ENCODE measurements at regions not wholly inside any gene's neighbourhood (a gene's known extent, or its start where the extent isn't known, plus 50 kb on each side); places are given as distances from the start of the nearest gene placed in this dataset.

DNA sequence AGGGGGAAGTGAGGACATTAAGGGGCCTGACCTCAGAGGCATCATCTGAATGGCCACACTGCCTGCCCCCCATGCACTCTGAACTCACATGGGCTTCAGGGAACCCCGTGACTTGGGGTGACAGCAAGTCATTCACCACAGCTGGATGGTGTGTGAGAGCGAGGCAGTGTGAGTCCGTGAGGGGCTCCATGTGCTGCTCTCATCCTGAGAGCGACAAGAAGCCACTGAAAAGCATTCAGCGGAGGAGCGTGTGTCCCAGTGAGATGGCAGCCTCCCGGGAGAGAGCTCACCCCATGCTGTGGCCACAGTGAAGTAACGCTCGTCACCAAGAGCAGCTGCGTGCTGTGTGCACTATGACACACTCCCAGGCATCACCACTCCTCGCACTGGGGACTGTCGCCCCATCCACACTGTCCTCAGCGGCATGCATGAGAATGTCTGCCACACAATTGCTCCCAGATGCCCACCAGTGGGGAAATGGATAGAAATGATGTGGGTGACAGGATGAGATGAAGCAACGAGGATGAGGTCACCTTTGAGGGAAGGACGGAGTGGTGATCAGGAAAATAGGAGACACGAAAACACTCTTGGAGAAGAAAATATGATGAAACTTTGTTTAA is 213.0 kb upstream of the RAB6C start:
- DNase-seq (ENCODE audit: low spot score), result no peak

DNA sequence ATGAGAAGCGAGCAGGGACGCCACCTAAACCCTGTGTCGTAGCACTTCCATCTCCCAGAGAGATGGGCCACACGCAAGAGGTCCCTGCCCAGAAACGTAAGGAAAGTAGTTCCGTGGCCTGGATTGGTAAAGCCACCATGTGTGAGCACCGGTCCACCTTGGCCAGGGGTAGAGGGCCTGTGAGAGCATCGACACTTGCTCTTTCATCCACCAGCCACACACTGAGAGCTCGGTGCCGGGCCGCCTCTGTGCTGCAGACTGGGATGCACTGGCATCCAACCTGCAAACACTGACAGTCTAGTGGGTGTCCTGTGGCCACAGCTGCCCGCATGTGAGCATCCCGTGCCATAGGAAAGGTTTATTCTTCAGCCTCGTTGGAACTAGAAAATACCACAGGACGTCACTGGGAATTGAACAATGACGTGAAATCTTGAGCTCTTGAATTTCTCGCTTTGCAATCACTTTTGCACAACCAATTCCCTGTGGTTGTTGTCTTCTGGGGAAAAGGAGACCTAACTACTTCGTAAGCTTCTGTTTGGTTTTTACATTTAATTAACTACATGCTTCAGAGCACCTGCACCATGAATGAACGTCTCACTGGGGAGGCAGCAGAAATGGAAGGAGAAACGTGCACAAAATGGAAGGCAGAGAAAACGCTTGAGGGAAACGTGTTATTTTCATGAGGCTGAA is 212.0 kb upstream of the RAB6C start:
- no peak for DNase-seq (ENCODE audit: low spot score)

DNA sequence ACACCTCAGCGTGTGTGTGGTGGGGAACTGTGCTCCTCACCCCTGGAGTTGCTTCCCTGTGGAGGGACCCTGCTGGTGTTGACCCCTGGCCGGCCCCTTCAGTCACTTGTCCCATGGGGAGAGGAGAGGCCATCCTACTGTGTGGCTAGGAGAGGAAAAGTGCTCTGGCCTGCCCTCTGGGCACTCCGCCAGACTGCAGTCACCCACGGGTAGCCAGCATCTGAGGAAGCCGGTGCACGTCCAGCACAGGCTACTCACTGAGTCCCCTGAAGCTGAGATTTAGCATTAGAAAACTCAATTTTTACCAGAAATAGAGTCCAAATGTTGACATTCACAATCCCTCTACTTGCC is 211.5 kb upstream of the RAB6C start:
- DNase-seq (ENCODE audit: low spot score), result no peak

DNA sequence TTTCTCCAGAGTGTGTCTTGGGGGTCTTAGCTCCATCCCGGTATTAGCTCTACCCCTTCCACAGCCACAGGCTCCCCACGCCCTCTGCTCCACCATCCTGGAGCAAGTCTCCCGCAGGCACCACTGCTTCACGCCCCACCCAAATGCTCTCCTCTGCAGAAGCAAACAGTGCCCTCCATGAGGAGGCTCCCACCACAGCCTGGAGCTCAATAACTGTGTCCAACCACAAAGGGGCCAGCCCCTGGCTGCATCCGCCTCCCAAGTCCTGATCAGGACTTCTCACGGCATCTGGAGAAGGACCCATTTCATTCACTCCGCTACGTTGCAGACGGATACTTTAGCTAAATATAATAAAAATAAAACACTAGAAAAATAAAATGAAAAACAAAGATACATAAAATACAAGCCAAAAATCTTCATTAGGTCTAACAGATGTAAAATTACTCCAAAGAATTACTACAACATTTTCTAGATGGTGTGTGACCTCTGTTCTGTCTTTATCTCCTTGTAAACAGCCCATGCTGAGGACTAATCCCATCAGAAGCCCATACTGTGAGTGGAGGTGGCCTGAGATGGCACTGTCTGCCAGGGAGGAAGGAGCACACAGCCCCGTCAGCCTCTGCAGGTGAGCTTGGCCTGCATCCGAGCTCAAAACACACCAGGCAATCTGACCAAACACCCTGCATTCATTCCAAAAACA is 210.8 kb upstream of the RAB6C start:
- no peak for DNase-seq (ENCODE audit: low spot score)

DNA sequence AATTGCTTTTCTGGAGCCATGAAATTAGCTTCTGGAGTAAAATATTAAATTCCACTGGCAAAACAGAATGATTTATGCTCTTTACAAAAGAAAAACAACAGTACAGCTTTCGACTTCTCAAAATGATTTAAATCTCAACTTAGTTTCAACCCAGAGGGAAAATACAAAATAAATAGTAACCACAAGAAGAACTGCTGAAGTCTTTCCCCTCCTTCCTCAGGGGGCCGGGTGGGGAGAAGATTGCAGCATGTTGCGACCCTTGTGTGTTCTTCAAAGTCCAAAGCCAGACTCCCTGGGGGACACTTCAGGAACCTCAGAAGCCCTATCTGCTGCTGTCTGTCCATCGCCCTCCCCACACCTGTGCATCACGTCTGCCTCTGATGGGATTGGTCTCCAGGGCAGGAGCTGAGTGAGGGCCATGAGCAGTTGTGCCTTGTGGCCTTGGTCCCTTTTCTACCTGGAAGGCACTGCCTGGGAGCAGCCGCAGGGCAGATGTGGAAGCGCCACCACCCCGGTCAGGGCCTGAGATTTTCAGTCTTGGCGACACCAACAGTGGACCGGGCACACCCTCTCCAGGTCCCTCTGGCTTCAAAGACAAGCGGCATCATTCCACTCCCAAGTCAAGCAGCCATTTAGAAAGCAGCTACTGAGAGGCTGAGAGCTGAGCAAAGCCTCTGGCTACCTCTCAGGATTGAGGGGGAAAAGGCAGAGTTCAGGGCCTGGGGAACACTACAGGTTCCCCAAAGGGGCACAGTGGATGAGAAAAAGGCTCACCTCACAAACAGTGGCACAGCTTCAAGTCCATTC is 210.1 kb upstream of the RAB6C start:
- no peak for DNase-seq (ENCODE audit: low spot score)

DNA sequence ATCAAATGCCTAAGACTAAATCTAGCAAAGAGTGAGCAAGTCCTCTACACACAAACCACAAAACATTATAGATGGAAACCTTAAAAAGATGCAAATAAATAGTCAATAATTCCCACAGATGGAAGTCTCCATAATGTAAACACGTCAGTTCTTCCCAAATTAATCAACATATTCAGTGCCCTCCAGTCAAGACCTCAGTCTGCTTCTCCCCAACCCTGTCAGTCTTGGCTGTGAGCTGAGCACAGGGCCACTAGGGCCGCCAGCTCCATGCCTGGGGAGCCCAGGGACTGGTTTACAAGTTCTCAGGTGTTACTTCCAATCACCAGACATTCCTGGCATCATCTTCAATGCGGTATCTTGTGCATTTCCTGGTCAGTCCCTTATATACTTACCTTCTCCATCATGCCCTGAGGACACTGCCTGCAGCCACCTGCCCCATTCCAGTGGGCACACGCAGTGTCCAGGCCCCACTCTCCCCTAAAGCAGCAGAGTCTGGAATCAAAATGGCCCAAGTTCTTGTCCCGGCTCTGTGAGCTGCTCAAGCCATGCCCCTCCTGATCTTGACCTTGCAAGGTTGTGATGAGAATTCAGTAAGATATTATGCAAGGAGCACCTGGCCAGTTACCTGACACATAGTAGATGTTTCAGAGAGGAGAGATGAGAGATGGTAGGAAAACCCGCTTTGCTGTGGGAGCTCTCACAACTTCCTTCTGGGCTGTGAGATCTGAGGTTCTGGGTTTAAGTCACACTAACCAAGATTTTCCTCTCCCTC is 207.9 kb upstream of the RAB6C start:
- no peak for DNase-seq (ENCODE audit: low spot score)

DNA sequence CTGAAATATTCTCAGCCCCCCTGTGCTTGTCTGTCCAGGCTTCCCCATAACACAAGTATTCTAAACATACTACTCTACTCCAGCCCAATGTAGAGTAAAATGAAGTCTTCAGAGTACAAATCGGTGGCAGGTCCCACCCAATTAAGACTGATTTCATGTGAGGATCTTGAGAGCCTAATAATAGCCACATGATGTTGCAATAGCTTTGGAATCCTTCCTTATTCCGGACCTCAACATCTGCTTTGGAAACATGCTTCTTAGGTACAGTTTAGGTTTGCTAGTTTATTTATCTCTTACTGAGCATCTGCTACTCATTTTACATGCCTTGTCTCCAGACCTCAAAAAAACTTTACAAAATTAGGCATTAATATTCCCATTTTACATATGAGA is 207.3 kb upstream of the RAB6C start:
- no peak for DNase-seq (ENCODE audit: low spot score)

DNA sequence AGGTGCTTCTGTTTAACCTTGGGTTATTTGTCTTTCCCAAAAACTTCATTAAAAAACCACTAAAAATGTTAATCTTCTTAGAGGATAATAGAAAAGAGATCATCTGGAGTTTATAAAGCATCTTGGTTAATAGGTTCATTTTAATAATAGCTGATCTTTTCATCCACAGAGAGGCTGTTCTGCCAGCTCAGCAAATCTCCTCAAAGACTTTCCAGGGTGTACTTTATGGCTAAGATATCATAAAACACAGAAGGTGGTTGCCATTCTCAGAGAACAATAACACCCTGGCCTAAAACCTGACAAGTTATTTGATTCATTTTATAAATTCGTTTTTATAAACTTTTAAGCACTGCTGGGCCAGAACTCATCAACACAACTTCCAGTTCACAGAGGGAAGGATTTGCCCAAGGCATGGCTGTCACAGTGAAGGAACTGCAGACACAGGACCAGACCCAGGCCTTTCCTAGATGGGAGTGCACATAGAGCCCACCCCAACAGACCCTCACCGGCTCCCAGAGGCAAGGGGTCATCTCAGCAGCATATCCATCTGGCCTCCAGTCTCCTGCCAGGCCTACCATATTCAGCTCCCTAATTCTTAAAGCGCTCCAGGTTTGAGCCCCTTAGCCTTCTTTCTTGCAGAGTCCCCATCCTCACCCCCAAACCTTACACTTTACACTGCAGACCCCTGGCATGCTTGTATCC is 203.4 kb upstream of the RAB6C start:
- DNase-seq (ENCODE audit: low spot score), result no peak

DNA sequence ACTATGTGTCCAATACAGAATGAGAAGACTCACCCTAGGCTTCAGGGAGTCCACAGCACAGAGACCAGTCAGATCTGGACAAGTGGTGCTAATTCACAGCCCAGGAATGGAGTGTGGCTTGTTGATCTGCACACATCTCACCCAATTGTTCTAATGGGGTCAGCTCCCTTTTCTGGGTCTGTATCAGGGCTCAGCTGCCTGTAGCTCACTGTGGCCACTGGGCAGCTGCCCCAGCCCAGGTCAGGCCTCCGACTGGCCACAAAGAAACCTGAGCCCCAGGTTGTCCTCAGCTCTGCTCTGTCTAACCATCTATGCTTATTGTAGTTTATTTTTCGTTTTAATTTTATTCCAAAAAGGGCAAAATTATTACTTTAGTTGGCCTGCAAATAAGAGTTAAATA is 202.3 kb upstream of the RAB6C start:
- no peak for DNase-seq (ENCODE audit: low spot score)

DNA sequence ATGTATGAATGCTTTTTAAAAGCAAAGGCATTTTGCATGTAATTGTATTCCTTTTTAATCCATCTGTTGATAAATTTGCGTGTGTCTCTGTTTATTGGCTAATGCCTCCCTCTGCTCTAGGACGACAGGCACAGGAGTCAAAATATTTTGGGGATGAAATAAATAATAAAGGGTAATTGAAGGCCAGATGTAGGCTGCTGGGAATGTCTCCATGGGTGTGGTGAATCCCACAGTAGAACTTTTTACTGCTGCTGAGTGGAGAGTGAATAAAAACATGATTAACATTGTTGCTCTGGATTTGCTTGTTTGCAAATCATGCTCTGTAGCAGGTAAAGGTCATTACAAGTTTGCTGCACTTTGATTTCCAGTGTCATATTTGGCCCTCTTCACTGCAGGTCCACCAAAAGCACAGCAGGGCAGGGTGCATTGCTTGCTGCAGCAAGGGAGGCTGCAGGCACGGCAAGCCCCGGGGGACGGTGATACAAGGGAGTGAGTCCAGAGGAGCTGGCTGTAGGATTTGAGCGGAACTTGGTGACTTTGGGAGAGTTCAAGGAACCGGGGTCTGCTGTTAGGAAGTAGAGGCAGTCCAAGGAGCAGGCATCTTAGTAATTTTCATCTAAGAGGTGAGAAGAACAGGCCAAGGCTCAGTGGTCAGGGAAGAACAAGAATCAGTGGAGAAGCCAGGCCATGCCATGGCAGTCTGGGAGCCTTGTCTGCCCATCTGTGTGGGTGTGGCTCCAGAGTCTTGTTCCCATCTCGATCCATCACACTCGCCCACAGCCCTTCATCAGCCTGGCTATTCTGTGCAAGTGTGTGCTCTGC is 201.5 kb upstream of the RAB6C start:
- DNase-seq (ENCODE audit: low spot score), result no peak

DNA sequence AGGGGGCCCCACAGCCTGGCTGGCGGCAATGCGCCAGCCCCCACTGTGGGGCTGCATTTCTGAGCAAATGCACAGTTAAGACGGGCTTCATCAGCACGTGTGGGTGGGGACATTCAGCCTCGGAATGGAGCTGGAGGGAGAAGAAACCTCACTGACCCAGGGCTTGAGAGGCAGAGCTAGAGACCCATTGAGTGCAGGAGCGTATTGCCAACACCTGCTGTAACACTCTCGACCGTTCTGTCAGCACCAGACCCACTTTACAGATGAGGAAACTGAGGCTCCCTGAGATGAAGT is 200.9 kb upstream of the RAB6C start:
- DNase-seq (ENCODE audit: low spot score), result no peak

DNA sequence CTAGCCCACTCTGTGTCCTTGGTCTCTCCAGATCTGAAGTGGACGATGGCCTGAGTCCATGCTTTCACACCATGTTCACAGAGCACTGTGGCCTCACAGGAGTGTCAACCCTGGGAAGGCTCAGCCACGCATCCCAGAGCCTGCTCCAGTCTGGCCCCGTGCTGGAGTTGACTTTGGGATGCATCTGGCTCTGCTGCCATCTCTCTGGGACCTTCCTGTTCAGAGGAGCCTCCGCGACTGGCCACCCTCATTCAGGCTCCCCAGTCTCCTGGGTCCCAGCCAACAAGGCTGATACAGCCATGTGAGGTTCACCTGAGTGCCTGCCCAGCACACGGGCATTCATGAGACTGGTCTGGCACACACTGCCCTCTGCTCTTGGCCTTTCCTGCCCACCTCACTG is 199.7 kb upstream of the RAB6C start:
- no peak for DNase-seq (ENCODE audit: low spot score)

DNA sequence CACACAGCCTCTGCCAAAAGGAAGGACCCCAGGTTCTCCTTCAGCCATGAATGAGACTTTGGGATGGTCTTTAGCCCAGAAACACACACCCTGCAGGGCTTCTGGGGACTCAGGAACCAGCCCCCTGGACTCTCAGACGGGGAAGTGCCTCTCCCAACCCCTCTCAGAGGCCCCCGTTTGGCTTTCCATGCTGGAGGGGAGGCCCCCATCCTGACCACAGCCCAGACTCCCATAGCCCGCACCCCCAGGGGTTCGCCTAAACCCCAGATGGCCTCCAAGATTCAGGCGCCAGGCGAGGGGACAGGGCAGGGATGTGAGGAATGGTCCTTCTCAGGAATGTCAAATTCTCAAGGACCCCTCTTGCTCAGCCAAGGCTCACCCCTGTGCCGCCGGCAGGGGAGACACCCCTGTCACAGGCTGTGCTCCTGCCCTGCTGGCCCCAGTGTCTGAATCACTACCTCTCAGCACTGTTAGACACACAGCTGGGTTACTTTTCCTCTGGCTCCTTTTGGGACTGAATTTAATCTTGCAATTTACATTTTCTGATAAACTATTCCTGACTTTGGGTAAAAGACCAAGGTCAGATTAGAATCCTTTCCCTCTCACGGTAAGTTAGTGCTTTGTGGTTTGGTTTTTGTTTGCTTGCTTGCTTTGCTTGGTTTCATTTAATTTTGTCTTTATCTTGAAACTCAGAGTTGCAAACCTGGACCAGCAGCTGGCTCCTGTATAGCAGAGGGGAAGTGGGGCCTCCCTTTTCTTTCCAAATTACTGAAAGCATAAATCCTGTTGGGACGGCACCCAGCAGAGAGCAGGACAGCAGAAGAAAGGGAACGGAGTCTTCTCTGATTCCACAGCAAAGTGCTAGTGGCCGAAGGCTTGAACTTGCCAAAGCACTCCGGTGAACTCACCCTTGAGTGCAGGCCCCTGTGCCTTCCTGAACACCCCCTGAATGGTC is 198.9 kb upstream of the RAB6C start:
- DNase-seq (ENCODE audit: low spot score), result no peak

DNA sequence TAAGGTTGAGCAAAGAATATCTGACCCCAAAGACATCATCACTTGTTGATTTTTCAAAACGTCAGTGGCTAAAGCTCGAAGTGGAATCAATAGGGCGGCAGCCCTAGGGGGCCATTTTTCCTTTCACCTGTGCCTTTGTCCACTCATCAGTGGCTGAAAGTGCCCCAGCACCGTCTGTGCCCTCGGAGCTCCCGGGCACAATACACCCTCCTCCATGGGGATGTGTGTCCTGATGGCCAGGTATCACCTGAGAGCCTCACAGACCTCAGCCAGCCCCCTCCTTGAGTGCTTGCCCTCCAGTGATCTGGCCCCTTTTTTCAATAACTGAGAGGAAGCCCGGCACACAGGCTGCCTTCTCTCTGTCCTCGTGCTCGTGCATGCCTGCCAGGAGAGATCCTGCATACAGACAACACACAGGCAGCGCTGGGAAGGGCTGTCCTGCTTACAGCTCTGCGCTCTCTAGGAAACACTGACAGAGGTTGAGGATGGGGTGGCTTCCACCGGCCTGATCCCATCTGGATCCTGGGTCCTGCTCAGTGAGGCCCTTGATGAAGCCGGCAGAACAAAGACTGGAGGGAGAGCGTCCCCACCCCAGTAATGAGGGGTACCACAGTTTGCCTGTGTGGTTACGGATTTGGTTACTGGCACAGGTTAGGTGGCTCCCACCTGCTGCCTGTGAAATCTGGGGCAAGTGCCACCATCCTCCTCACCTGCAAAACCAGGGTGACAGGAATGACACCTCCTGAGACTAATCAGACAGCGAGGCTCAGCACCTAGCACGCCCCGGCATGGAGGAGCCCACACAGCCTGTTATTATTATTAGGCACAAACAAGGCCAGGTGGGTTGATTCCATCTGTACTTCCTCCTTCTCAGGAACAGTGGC is 197.5 kb upstream of the RAB6C start:
- no peak for DNase-seq (ENCODE audit: low spot score)

DNA sequence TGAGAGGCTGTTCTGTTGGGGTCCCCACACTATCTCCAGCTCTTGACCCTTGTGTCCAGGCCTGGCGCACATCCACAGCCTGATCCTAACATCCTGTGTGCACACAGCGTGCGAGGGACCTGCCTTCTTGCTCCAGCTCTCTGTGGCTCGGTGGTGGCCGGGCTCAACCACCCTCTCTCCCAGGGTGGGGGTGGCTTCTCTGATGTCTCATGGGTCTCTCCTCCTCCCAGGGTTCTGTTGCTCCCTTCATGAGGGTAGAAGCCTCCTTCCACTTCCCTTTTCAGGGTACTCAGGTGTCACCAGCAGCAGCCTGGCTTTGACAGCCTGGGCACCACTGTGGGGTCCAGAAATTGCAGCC is 196.9 kb upstream of the RAB6C start:
- DNase-seq (ENCODE audit: low spot score), result no peak

DNA sequence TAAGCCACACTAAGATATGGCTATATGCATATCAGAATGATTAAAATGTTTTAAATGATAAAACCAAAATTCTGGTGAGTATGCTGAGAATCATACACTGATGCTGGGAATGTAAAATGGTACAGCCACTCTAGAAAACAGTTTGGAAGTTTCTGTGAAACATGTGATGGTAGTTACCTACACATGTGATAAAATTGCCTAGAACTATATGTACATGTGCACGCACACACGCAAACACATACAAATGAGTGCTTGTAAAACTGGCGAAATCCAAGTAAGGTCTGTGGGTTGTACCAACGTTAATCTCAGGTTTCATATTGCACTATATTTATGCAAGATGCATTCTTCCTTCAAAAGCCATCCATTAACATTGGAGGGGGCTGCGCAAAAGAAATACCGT is 195.0 kb upstream of the RAB6C start:
- no peak for DNase-seq (ENCODE audit: low spot score)

DNA sequence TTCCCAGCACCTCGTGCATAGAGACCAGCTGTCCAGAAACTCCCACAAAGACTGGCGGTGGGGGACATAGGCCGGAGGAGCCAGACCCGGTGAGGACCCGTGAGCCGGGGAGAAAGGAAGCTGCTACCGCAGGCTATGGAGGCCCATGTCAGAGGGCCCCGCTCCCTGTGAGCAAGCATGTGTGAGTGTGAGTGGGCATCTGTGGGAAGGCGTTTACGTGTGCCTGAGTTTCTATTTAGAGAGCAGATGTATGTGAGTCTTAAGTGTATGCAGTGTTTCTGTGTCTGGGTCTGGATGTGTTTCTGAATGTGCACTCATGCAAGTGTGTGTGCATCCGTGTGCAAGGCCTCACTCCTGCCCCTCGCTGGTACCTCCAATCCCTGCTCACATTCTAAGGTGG is 187.8 kb upstream of the RAB6C start:
- DNase-seq (ENCODE audit: low spot score), result no peak

DNA sequence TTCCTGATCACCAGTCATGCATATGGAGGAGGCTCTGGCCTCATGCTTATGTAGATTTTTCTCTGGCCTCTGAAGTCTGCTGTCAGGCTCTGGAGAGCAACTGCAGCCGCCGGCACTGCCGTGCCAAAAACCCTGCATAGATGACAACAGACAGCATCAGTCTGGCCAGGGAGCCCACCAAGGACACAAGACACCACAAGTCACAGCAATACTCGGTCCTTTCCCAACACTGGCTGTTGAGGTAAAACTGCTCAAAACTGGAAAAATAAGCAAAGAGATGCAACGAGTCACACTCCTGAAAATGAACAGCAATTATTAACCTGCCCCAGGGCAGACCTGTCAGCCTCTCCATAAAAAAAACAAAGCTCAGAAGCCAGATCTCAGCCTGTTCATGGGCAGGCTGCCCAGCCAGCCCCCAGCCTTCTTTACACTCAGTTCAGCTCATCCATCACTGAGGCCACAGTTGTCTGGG is 186.0 kb upstream of the RAB6C start:
- no peak for DNase-seq (ENCODE audit: low spot score)

DNA sequence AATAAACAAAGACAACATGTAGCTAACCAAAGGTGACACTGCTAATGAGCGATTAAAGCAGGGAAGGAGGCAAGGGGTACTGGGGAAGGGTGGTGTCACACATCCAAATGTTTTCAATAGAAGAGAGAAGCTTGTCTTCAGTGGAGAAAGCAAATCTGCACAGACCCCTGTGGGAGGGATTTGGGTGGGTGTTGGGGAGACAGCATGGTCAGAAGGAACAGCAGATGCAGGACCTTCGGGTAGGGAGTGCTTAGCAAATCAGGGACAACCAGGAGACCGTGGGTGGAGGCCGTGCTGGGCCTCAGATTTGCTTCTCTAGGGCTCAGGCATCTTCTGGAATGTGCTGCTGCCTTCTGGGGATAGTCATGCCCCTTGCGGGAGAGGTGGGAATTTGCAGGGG is 185.3 kb upstream of the RAB6C start:
- DNase-seq (ENCODE audit: low spot score), result no peak
